ENCODE measurements at regions not wholly inside any gene's neighbourhood (a gene's known extent, or its start where the extent isn't known, plus 50 kb on each side); places are given as distances from the start of the nearest gene placed in this dataset.

DNA sequence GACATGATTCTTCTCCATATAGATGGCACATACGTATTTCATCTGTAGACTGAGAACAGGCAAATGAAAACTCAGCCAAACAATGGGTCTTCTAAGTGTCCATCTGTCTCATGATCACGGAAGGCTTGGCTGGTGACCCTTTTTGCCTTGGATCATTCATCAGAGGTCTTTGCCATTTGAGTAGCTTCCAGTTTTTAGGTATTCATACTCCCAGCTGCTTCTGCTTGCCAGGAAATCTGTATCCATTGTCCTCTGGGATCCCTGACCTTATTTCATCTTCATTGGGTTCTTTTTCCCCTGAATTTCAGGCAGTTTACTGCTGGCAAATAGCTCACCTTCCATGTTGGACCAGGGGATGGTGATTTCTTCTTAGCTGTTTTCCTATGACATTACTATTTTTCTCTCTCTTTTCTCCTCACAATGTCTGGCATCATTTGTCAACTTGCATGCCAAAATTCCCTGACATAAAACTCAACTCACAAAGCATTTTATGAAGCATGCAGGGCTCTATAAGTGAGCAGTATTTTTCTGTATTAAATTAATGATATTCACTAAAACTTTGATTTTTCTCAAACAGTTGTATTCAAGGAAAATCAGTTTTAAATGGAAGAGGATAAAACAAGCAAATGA, 241.2 kb downstream of the DNAJB9 start:
- no peak for TF ChIP-seq CTCF (IDR thresholded peaks at IDR 0.05)
- no peak for TF ChIP-seq POLR2A (IDR thresholded peaks at IDR 0.05)

Data from right lobe of liver (tissue), 4 donors.